ENCODE measurements at regions not wholly inside any gene's neighbourhood (a gene's known extent, or its start where the extent isn't known, plus 50 kb on each side); places are given as distances from the start of the nearest gene placed in this dataset.

GRCh38 chr1:213723187-213723586 lies 264.6 kb upstream of the PROX1 start:
- DNase-seq (ENCODE audit: low read depth in 2 of 2), result no peak

GRCh38 chr1:213724640-213725536 lies 262.9 kb upstream of the PROX1 start:
- no peak for DNase-seq (ENCODE audit: low read depth in 2 of 2)

- DNase-seq (ENCODE audit: low read depth in 2 of 2), result no peak
These were observed 259.8 kb upstream of the PROX1 start for GRCh38 chr1:213727853-213728592.

- no peak for DNase-seq (ENCODE audit: low read depth in 2 of 2)
These were observed 258.9 kb upstream of the PROX1 start for GRCh38 chr1:213728593-213729536.

GRCh38 chr1:213733705-213734104 lies 254.1 kb upstream of the PROX1 start:
- DNase-seq (ENCODE audit: low read depth in 2 of 2), result no peak

GRCh38 chr1:213737398-213738035 lies 250.3 kb upstream of the PROX1 start:
- no peak for DNase-seq (ENCODE audit: low read depth in 2 of 2)

- DNase-seq (ENCODE audit: low read depth in 2 of 2), result no peak
These were observed 249.1 kb upstream of the PROX1 start for GRCh38 chr1:213738658-213739057.

- DNase-seq (ENCODE audit: low read depth in 2 of 2), result no peak
These were observed 244.8 kb upstream of the PROX1 start for GRCh38 chr1:213742992-213743391.

- no peak for DNase-seq (ENCODE audit: low read depth in 2 of 2)
These were observed 243.0 kb upstream of the PROX1 start for GRCh38 chr1:213744780-213745179.

- DNase-seq (ENCODE audit: low read depth in 2 of 2), result no peak
These were observed 242.3 kb upstream of the PROX1 start for GRCh38 chr1:213745451-213745850.

GRCh38 chr1:213749558-213749957 lies 238.2 kb upstream of the PROX1 start:
- no peak for DNase-seq (ENCODE audit: low read depth in 2 of 2)

- DNase-seq (ENCODE audit: low read depth in 2 of 2), result no peak
These were observed 237.3 kb upstream of the PROX1 start for GRCh38 chr1:213750231-213751063.

- no peak for DNase-seq (ENCODE audit: low read depth in 2 of 2)
These were observed 236.7 kb upstream of the PROX1 start for GRCh38 chr1:213751064-213751397.

GRCh38 chr1:213759359-213760181 lies 228.2 kb upstream of the PROX1 start:
- no peak for DNase-seq (ENCODE audit: low read depth in 2 of 2)

GRCh38 chr1:213761845-213762407 lies 225.8 kb upstream of the PROX1 start:
- no peak for DNase-seq (ENCODE audit: low read depth in 2 of 2)

- no peak for DNase-seq (ENCODE audit: low read depth in 2 of 2)
These were observed 220.1 kb upstream of the PROX1 start for GRCh38 chr1:213767683-213768082.

- no peak for DNase-seq (ENCODE audit: low read depth in 2 of 2)
These were observed 215.4 kb upstream of the PROX1 start for GRCh38 chr1:213772128-213773063.

- no peak for DNase-seq (ENCODE audit: low read depth in 2 of 2)
These were observed 213.8 kb upstream of the PROX1 start for GRCh38 chr1:213773975-213774374.

Data from activated CD8-positive, alpha-beta memory T cell treated with anti-CD3 and anti-CD28 coated beads for 4 hours (primary cell).